Stimulated activated naive B cell treated with anti-CD40 and anti-IgM and Interleukin-4, amounts not matched to agents 10 μg/mL and 1 μg/mL and 100 μg/mL, for 72 hours (primary cell): ENCODE measurements at regions not wholly inside any gene's neighbourhood (a gene's known extent, or its start where the extent isn't known, plus 50 kb on each side); places are given as distances from the start of the nearest gene placed in this dataset.

Source experiments
- ATAC-seq, 2 donors: fragments of 150-1000 bp; cut with Tn5 transposase; replicated peaks; 2 replicates each; pipeline ENCODE4 v1.10.0; 2021; ENCODE audit warnings: moderate library complexity in 1 of 2
- DNase-seq: peaks from one replicate; pipeline ENCODE4 v3.0.0; 2021
- H3K27ac Mint-ChIP-seq: one replicate; pipeline ENCODE4 v1.8.0; 2022; ENCODE audit warnings: mild to moderate bottlenecking, mixed read lengths
- H3K27me3 Mint-ChIP-seq, 2 donors: one replicate each; pipeline ENCODE4 v1.8.0; 2022; ENCODE audit warnings: mixed read lengths in 2 of 2
- H3K36me3 Mint-ChIP-seq, 2 donors: one replicate each; pipeline ENCODE4 v1.8.0; 2022; ENCODE audit warnings: mixed read lengths in 2 of 2, mild to moderate bottlenecking in 1 of 2
- H3K4me1 Mint-ChIP-seq, 2 donors: one replicate each; pipeline ENCODE4 v1.8.0; 2022; ENCODE audit warnings: mixed read lengths in 2 of 2, mild to moderate bottlenecking in 1 of 2
- H3K4me3 Mint-ChIP-seq, 2 donors: one replicate each; pipeline ENCODE4 v1.8.0; 2022; ENCODE audit warnings: mild to moderate bottlenecking in 2 of 2, mixed read lengths in 2 of 2, moderate library complexity in 1 of 2
- H3K9me3 Mint-ChIP-seq, 2 donors: one replicate each; pipeline ENCODE4 v1.8.0; 2022; ENCODE audit warnings: mixed read lengths in 2 of 2, mild to moderate bottlenecking in 1 of 2

DNA sequence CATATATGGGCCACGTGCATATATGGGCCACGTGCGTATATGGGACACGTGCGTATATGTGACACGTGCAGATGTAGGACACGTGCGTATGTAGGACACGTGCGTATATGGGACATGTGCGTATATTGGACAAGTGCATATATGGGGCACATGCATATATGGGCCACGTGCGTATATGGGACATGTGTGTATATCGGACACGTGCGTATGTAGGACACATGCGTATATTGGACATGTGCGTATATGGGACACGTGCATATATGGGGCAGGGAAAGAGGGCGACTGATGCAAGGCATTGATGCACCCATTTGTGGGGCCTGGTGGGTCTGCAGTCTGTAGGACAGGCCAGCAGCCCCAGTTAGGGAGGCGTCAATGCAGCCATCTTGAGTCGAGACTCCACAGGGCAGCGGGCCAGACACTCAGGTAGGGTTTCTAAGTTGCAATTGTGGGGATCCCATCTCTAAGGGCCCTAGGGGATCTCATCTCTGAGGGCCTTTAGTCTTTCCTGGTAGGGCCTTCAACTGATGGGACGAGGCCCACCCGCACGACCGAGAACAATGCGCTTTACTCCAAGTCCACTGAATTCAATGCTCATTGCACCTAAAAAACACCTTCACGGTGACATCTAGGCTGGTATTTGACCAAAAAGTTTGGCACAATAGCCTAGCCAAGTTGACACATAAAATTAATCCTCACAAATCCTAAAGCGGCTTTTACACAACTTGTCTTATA is 92.3 kb upstream of the ZNF516 start:
- peaks cover 0 to 2% of the 10 kb centered on the region in 2 donors for H3K9me3 Mint-ChIP-seq
- no peak for ATAC-seq
- H3K27ac Mint-ChIP-seq = no peak overlapping the region
- H3K36me3 Mint-ChIP-seq = no peaks in the 10 kb centered on the region
- peaks cover 23 to 43% of the 10 kb centered on the region in 2 donors for H3K27me3 Mint-ChIP-seq
- peaks cover 2 to 11% of the 10 kb centered on the region in 2 donors for H3K4me1 Mint-ChIP-seq
- no peak overlapping the region for H3K4me3 Mint-ChIP-seq
- no peak for DNase-seq

DNA sequence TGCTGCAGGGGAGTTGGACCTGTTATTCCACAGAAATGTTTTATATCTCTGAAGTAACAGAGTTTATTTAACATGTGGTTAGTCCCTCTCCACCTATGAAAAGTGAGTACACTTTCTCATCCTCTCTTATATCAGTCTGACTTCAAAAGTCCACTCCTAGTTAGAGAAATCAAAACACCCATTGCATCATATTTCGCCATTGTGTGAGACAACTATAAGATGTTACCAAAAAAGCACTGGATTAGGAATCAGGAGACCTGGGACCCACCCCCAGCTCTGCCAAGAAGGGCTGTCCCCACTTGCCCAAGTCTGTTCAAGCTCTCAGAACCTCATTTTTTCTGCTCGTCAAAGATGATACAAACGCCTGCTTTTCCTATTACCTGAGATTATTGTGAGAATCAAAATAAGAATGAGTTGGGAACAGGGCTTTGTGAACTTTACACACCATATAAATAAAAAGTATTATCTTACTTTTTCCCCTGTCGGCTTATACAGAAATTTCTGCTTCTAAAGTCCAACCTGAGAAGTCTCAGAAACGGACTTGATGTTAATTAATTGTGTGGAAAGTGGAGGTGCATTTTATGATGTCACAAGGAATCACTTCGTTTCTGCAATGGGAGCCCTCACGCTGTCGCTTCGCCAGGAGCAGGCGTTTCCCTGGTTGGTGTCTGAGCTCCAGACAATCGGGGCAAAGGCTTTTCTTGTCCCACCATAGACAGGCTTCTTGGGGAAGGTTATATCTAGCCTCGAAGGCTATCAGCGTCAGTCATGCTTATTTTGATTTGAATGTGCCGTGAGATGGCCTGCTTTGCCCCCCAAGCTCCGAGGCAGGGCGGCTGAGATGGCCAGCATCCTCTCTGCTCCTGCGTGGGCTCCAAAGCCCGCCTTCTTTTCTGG is 89.6 kb upstream of the ZNF516 start:
- DNase-seq = no peak
- no peak for ATAC-seq
- Mint-ChIP-seq H3K4me3 (no peak overlapping the region), H3K27me3 (peaks cover 3 to 43% of the 10 kb centered on the region in 2 donors), H3K9me3 (no peaks in the 10 kb centered on the region), H3K36me3 (no peaks in the 10 kb centered on the region), H3K4me1 (peaks cover 2 to 11% of the 10 kb centered on the region in 2 donors), H3K27ac (no peak overlapping the region)

DNA sequence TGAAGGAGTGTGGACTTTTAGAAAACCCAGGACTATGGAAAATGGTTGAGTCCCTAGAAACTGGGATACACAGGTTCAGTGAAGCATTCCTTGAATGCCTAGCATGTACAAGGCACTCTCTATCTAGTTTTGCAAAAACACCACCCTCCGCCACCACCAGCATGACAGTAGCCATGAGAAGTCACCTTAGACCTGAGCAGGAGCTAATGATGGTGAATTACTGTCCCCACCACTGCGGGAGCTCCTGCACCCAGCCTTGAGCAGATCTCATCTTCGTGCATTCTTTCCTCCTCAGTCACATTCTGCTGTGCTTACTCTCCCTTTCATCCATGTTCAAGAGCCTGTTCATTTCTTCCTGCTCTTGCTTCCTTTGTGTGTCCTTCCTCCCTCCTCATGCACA is 86.2 kb upstream of the ZNF516 start:
- DNase-seq (no peak), ATAC-seq (no peak)
- Mint-ChIP-seq H3K27me3 (peaks cover 11 to 42% of the 10 kb centered on the region in 2 donors), H3K9me3 (no peaks in the 10 kb centered on the region), H3K4me3 (no peak overlapping the region), H3K4me1 (peaks cover 3 to 6% of the 10 kb centered on the region in 2 donors), H3K27ac (no peak overlapping the region), H3K36me3 (no peaks in the 10 kb centered on the region)

DNA sequence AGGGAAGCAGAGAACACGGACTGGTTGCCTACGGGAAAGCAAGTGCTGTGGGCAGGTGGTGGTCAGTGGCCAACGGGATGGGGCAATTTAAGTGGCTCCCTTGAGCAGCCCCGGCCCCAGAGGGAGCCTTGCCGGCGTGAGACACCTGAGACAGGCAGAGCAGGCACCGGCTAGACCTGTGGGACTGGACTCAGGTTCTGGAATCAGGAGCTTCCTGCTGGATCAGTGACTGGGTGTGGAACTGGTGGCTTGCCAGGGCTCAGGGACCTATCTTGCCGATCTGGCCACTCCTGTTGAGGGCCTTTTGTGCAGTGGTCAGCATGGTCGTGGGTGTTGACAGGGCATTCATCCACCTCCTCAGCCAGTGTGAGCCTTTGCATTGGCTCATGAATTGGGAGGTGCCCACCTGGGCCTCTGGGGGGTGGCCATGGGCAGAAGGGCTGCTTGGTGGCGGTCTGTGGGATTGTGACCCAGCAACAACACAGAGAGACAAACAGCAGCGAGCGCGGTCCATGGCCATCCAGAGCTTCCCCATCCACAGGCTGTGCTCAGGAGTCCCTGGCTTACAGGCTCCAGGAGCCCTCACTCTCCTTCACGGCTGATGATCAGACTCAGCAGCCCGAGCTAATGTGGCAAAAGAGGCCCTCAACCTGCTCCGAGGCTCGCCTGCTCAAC is 85.4 kb upstream of the ZNF516 start:
- no peak overlapping the region for H3K4me3 Mint-ChIP-seq
- DNase-seq (no peak), ATAC-seq (no peak)
- no peak overlapping the region for H3K27ac Mint-ChIP-seq
- peaks cover 3 to 6% of the 10 kb centered on the region in 2 donors for H3K4me1 Mint-ChIP-seq
- no peaks in the 10 kb centered on the region for H3K36me3 Mint-ChIP-seq
- peaks cover 15 to 37% of the 10 kb centered on the region in 2 donors for H3K27me3 Mint-ChIP-seq
- H3K9me3 Mint-ChIP-seq = no peaks in the 10 kb centered on the region

DNA sequence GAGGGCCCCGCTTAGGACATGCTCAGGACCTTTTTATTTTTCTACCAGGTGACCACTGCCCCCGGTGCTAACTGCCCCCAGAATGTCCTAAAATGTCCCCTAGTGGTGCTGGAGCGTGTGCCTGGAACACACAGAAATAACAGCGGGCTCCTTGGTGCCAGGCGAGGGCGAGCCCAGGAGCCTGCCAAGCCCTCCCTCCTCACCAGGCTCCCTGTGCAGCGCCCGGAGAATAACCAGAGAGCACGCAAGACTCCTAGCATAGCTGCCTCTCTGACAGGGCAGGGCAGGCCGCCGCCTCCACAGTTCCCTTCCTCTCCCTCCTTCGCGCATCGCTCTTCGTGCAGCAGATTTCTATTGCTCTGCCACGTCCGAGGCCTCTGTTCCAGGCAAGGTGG is 84.3 kb upstream of the ZNF516 start:
- Mint-ChIP-seq H3K27me3 (peaks cover 15 to 37% of the 10 kb centered on the region in 2 donors), H3K36me3 (no peaks in the 10 kb centered on the region), H3K4me1 (peaks cover 3 to 6% of the 10 kb centered on the region in 2 donors), H3K4me3 (no peak overlapping the region), H3K9me3 (no peaks in the 10 kb centered on the region), H3K27ac (no peak overlapping the region)
- no peak for DNase-seq
- no peak for ATAC-seq

DNA sequence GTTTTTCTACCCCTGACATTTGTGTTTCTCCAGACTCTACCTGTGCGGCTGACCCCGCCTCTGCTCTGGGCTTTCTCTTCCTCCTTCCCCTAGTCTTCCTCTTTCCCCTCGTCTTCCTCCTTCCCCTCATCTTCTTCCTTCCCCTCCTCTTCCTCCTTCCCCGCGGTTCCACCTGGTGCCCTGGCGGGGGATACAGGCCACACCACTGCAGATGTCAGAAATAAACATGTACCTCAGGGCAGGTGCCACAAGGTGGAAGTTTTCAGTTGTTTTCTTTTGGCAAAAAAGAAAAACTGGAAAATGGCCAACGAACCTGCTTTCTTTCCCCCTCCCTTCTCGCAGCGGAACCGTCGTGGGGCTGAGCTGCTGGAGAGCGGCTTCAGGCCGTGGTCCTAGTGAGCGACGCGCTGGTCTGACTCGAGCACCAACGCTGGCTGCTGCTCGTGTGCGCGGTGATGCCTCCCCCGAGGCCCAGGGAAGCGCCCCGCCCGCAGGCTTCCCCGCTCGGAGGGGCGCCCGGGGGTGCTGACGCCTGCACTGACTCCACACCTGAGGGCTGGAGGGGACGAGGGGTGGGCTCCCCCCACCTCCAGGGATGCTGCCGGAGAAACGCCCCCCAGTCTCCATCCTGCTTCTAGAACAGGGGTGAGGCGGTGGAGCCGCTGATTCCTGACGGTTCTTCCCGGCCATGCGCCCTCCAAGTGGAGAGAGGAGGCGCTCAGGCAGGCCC is 83.7 kb upstream of the ZNF516 start:
- Mint-ChIP-seq H3K9me3 (no peaks in the 10 kb centered on the region), H3K27ac (peak overlapping the region; percentile 2), H3K4me1 (peaks cover 3 to 6% of the 10 kb centered on the region in 2 donors), H3K27me3 (peaks cover 15 to 37% of the 10 kb centered on the region in 2 donors), H3K36me3 (no peaks in the 10 kb centered on the region), H3K4me3 (peak overlapping the region; percentile 0 to 8)
- DNase-seq = no peak
- no peak for ATAC-seq

DNA sequence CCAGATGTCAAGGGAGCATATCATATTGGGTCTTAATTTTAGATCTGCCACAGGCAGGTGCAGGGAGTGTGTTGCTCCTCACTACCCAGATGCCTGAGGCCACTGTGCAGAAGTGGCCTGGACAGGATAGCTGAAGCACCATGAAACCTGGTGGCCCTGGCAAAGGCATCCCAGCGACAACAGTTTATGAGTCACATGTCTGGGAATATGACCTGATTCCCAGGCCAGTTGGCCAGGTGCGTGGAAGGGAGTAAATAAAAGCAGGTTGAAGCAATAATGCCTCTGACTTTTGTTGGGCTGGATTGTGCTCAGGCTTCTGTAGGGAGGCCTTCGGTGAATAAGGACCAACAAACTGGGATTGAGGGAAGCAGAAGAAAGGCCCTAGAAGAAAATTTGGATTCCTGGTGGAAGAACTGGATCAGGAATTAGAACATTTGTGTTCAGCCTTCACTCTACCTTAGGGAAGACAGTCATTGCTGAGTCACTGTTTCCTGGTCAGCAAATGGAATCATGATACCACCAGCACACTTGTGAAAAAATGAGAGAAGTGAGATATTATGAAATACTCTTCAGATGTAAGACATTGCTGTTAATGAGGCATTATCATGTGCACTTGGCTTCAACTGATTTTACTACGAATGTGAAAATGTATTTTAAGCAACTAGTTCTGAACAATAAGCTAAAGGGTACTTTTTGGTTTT is 78.4 kb upstream of the ZNF516 start:
- H3K4me1 Mint-ChIP-seq = peaks cover under 1 to 2% of the 10 kb centered on the region in 2 donors
- ATAC-seq = no peak
- no peaks in the 10 kb centered on the region for H3K36me3 Mint-ChIP-seq
- DNase-seq = no peak
- peaks cover 25 to 41% of the 10 kb centered on the region in 2 donors for H3K27me3 Mint-ChIP-seq
- no peak overlapping the region for H3K4me3 Mint-ChIP-seq
- no peak overlapping the region for H3K27ac Mint-ChIP-seq
- no peaks in the 10 kb centered on the region for H3K9me3 Mint-ChIP-seq

DNA sequence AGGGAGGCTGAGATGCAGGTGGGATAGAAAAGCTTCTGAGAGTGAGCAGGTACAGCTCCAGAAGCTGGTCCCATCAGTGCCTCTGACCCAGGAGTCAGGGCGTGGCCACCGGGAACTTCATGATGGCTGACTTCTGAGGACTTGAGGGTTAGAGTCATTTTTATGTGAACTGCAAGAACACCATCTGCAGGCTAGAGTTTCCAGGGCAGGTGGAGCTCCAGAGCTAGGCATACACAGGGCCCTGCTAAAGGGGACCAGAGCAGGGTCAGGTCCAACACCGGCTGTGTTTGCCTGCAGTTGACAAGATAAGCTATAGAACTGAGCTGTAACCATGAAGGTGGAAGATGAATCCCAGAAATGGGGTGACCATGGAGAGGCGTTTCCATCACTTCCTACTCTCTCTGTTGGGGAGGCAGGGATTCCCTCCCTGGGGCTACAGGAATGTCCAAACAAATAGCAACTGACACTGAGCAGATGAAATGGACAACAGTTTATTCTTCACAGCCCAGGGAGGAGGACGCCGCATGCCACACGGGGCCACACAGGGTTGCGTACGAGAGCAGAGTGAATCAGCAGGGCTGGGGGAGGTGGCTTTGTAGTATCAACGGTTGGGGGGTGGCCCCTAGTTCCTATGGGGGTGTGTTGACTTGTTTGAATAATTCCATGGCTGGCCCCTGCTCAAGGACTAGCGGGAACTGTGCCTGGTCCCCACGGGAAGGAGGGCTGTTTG is 77.6 kb upstream of the ZNF516 start:
- peak in 1 of 2 donors; percentile 38 for ATAC-seq
- Mint-ChIP-seq H3K27me3 (peaks cover 25 to 39% of the 10 kb centered on the region in 2 donors), H3K27ac (no peak overlapping the region), H3K4me3 (no peak overlapping the region), H3K36me3 (no peaks in the 10 kb centered on the region), H3K9me3 (no peaks in the 10 kb centered on the region), H3K4me1 (no peaks in the 10 kb centered on the region)
- DNase-seq = no peak

DNA sequence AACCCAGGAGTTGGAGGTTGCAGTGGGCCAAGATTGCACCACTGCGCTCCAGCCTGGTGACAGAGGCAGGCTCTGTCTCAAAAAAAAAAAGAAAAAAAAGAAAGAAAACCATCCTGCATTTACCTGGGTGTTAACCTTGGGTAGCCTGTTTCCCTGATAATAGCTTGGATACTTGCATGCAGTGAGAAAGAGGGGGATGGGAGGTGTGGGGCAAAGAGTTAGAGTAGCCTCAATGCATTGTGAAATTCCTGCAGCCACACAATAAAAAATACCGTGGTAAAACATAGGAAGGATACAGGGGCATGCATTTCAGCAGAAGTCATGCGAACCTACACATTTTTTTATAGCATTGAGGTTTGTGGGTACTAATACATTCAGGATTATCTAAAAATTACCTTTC is 76.6 kb upstream of the ZNF516 start:
- Mint-ChIP-seq H3K9me3 (peaks cover 0 to 1% of the 10 kb centered on the region in 2 donors), H3K27me3 (peaks cover 35 to 45% of the 10 kb centered on the region in 2 donors), H3K4me1 (no peaks in the 10 kb centered on the region), H3K27ac (no peak overlapping the region), H3K36me3 (no peaks in the 10 kb centered on the region), H3K4me3 (no peak overlapping the region)
- DNase-seq (no peak), ATAC-seq (no peak)

DNA sequence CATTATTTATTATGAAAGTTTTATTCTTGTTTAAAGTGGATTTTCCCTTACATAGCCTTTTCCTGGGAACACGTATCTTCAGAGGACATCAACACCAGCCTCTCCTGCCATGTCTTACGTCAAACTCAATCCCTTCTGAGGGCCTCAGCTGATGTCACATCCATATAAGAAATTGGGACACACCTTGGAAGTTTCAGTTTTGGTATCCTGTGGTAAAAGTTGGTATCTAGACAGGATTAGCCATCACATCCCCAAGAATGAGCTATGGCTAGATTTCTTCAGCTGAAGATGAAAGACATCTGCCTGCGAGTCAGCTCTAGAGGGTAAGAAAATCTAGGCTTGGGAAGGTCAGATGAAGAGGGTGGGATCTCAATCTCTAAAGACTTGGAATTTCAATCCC is 75.8 kb upstream of the ZNF516 start:
- peaks cover 41 to 43% of the 10 kb centered on the region in 2 donors for H3K27me3 Mint-ChIP-seq
- H3K36me3 Mint-ChIP-seq = no peaks in the 10 kb centered on the region
- H3K27ac Mint-ChIP-seq = no peak overlapping the region
- H3K4me3 Mint-ChIP-seq = no peak overlapping the region
- DNase-seq = no peak
- H3K4me1 Mint-ChIP-seq = no peaks in the 10 kb centered on the region
- no peak for ATAC-seq
- peaks cover 0 to 1% of the 10 kb centered on the region in 2 donors for H3K9me3 Mint-ChIP-seq

DNA sequence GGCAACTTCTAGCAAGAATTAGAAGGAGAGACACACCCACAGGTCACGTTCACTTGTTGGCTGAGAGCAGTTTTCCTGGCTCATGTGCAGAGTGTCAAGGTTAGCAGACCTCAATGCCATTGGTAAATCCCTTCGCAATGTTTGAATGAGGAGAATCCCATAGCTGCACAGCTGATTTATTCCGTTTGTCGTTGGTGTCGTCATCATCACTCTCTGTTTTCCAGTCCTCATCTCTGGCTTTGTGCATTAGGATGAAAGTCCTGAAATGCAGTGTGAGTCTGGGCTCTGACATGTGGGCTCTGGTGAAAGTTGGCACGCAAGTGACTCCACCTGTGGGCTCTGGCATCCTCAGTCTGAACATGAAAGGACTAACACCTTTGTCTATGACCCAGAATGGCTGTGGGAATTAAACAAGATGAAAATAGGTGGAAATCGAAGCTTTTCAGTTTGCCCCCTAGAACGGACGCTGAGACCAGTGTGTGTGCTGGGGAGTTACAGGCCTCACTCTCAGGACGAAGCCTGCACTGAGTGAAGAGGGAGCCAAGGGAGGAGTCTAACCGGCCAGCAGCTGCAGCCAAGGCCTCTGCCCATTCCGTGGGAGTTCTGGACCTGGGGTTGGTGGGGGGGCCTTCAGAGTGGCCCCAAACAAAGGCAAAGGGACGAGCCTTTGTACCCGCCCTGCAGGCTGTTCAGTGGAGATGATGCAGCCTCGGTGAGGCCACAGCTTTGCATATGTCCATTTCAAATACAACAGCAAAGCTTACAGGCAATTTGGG is 74.8 kb upstream of the ZNF516 start:
- DNase-seq (no peak), ATAC-seq (no peak)
- H3K4me3 Mint-ChIP-seq = no peak overlapping the region
- H3K27me3 Mint-ChIP-seq = peaks cover 43 to 46% of the 10 kb centered on the region in 2 donors
- no peak overlapping the region for H3K27ac Mint-ChIP-seq
- H3K9me3 Mint-ChIP-seq = peaks cover 0 to 1% of the 10 kb centered on the region in 2 donors
- H3K4me1 Mint-ChIP-seq = no peaks in the 10 kb centered on the region
- no peaks in the 10 kb centered on the region for H3K36me3 Mint-ChIP-seq

DNA sequence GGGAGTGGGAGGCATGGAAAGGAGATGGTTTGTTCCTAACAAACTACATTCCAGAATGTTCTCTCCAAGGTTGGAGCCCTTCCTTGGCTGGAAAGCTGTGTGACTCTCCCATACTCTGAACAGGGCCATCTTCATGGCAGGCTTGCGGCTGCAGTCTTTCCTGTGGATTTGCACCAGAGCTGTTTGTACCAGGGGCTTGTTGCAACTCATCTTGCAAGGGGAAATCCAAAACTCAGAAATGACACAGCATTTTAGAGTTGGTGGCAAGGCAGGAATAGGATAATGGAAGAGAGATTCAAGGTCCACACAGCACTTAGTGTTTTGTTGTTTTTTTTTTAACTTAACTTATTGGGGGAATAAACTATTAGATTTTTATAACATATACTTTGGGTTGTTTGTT is 73.7 kb upstream of the ZNF516 start:
- no peak for DNase-seq
- no peaks in the 10 kb centered on the region for H3K4me1 Mint-ChIP-seq
- no peaks in the 10 kb centered on the region for H3K36me3 Mint-ChIP-seq
- peaks cover 0 to 1% of the 10 kb centered on the region in 2 donors for H3K9me3 Mint-ChIP-seq
- no peak overlapping the region for H3K4me3 Mint-ChIP-seq
- peaks cover 43 to 46% of the 10 kb centered on the region in 2 donors for H3K27me3 Mint-ChIP-seq
- no peak for ATAC-seq
- H3K27ac Mint-ChIP-seq = no peak overlapping the region
